GM12891 (cell line): ENCODE measurements at regions not wholly inside any gene's neighbourhood (a gene's known extent, or its start where the extent isn't known, plus 50 kb on each side); places are given as distances from the start of the nearest gene placed in this dataset.

Experiments
- POLR2A ChIP-seq: IDR thresholded peaks from 2 replicates; pipeline ENCODE4 v1.6.1; 2011; ENCODE audit warnings: low read depth, low read length, control low read depth
- POLR2AphosphoS5 ChIP-seq: IDR thresholded peaks from 2 replicates; pipeline ENCODE4 v1.6.1; 2011; ENCODE audit warnings: low read depth, low read length, control low read depth
- POU2F2 ChIP-seq: IDR thresholded peaks from 2 replicates; pipeline ENCODE4 v1.6.1; 2011; ENCODE audit warnings: low read depth, mild to moderate bottlenecking, control low read depth, low read length, moderate library complexity
- TAF1 ChIP-seq: IDR thresholded peaks from 2 replicates; pipeline ENCODE4 v1.6.1; 2011; ENCODE audit warnings: low read depth, low read length, control low read depth

- TF ChIP-seq POU2F2 (no peak), POLR2A (no peak), TAF1 (no peak), POLR2AphosphoS5 (no peak)
These were observed 233.9 kb upstream of the ZBTB20 start for GRCh38 chr3:115380883-115381572.
